Ovary (tissue), 3 donors: ENCODE measurements at regions not wholly inside any gene's neighbourhood (a gene's known extent, or its start where the extent isn't known, plus 50 kb on each side); places are given as distances from the start of the nearest gene placed in this dataset.

Source experiments
- EP300 ChIP-seq: sonication (generic); formaldehyde crosslinking; IDR thresholded peaks from one replicate; pipeline ENCODE4 v1.6.1; 2017; ENCODE audit warnings: antibody characterized with exemption
- POLR2A ChIP-seq: fragments of 450-650 bp; IDR thresholded peaks from one replicate; pipeline ENCODE4 v1.6.1; 2017; ENCODE audit warnings: antibody characterized with exemption, mild to moderate bottlenecking, moderate library complexity
- TF ChIP-seq, protein P1 (sequence below), 3 donors: fragments of 450-650 bp in 2 of 3; fragments of 200-600 bp in 1 of 3; IDR thresholded peaks; one replicate each; pipeline versions ENCODE4 v1.5.1 to v1.8.0; 2016 to 2022; ENCODE audit warnings: antibody characterized with exemption in 3 of 3, mild to moderate bottlenecking in 1 of 3
- donor health status: DM: no; HTN: no; CAD: no.

DNA sequence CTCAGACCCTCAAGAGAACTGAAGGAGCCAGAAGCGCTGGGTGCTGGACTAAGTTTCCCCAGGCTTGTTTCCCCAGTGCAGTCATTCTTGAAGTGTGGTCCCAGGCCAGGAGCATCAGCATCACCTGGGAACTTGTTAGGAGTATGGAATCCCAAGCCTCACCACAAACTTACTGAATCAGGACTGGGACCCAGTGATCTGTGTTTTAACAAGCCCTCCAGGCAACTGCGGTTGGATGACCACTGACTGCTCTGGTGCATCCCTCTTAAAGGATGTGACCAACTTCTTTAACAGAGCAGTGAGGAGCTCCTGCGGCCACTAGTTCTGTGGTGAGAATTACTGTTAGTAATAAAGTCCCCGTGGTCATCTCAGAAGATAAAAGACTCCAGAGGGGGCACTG is 62.4 kb upstream of the DAZL start:
- TF ChIP-seq, protein P1, sequence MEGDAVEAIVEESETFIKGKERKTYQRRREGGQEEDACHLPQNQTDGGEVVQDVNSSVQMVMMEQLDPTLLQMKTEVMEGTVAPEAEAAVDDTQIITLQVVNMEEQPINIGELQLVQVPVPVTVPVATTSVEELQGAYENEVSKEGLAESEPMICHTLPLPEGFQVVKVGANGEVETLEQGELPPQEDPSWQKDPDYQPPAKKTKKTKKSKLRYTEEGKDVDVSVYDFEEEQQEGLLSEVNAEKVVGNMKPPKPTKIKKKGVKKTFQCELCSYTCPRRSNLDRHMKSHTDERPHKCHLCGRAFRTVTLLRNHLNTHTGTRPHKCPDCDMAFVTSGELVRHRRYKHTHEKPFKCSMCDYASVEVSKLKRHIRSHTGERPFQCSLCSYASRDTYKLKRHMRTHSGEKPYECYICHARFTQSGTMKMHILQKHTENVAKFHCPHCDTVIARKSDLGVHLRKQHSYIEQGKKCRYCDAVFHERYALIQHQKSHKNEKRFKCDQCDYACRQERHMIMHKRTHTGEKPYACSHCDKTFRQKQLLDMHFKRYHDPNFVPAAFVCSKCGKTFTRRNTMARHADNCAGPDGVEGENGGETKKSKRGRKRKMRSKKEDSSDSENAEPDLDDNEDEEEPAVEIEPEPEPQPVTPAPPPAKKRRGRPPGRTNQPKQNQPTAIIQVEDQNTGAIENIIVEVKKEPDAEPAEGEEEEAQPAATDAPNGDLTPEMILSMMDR (IDR thresholded peaks at IDR 0.05): no peak
- TF ChIP-seq EP300 (no peak), POLR2A (no peak)
